K562 (cell line): ENCODE measurements at regions not wholly inside any gene's neighbourhood (a gene's known extent, or its start where the extent isn't known, plus 50 kb on each side); places are given as distances from the start of the nearest gene placed in this dataset.

ENCODE experiments used
- ATAC-seq: fragments of 200-7000 bp; cut with Tn5 transposase; 3 replicates; pipeline ENCODE4 v1.9.1; 2020; ENCODE audit warnings: moderate library complexity
- BruUV-seq: library from RNA; stranded (reverse); fragments of 400-500 nt; replicated peaks from 2 replicates; lab custom pipeline; 2021; lab: Mats Ljungman, UMichigan
- CTCF ChIA-PET: fragments of 300-600 bp; formaldehyde crosslinking; extraction: SDS; loops from one replicate; lab custom pipeline; 2021; ENCODE audit warnings: low intra/inter-chr PET ratio; lab: Yijun Ruan, JAX
- POLR2A ChIA-PET: fragments of 300-600, 350-650 bp; sonication (Branson Sonifier 250); formaldehyde crosslinking; extraction: SDS; loops from one replicate; lab custom pipeline; 2021; ENCODE audit warnings: antibody characterized with exemption, inconsistent platforms; lab: Yijun Ruan, JAX
- DNase-seq, 4 experiments: peaks; one replicate each; pipeline versions ENCODE4 v3.0.0 to v3.0.0-alpha.2; 2011 to 2018; ENCODE audit warnings: low spot score in 3 of 4, mixed read lengths in 3 of 4; ENCODE audit errors: extremely low read depth in 1 of 4
- FAIRE-seq: peaks from 2 replicates; lab custom pipeline; 2011; peaks lifted over from hg19 to GRCh38; lab: Jason Lieb, UNC
- H2AFZ ChIP-seq: 2 replicates; pipeline ENCODE4 v1.6.0; 2011; ENCODE audit warnings: low read depth, low read length, control low read depth, inconsistent platforms
- H3K27ac ChIP-seq: fragments of 200-600 bp; 3 replicates; pipeline ENCODE4 v1.8.0; 2011; ENCODE audit warnings: low read depth, mild to moderate bottlenecking, control low read depth, inconsistent platforms, low read length, moderate library complexity, mixed read lengths; ENCODE audit errors: extremely low read depth
- H3K27me3 ChIP-seq, 2 experiments: fragments of 300-600 bp in 1 of 2; 2 replicates in 1 of 2; 3 replicates in 1 of 2; pipeline versions ENCODE4 v1.6.0 to v1.8.0; 2011; ENCODE audit warnings: inconsistent platforms in 2 of 2, low read length in 2 of 2, mild to moderate bottlenecking in 1 of 2, mixed read lengths in 1 of 2, moderate library complexity in 1 of 2; ENCODE audit not compliant: control insufficient read depth in 2 of 2, insufficient read depth in 2 of 2
- H3K36me3 ChIP-seq: fragments of 300-600 bp; 3 replicates; pipeline ENCODE4 v1.8.0; 2011; ENCODE audit warnings: mild to moderate bottlenecking, low read length, inconsistent platforms; ENCODE audit not compliant: control insufficient read depth, insufficient read depth
- H3K4me1 ChIP-seq, 2 experiments: fragments of 200-600 bp in 1 of 2; replicated peaks in 1 of 2; 2 replicates in 1 of 2; 3 replicates in 1 of 2; pipeline versions ENCODE4 v1.5.1 to v1.8.0; 2011; ENCODE audit warnings: inconsistent platforms in 2 of 2, low read length in 2 of 2, mild to moderate bottlenecking in 1 of 2, mixed read lengths in 1 of 2, moderate library complexity in 1 of 2; ENCODE audit not compliant: control insufficient read depth in 2 of 2, insufficient read depth in 2 of 2
- H3K4me2 ChIP-seq: 2 replicates; pipeline ENCODE4 v1.6.1; 2011; ENCODE audit warnings: low read length, control low read depth, inconsistent platforms, mixed read lengths; ENCODE audit not compliant: insufficient read depth
- H3K4me3 ChIP-seq: fragments of 200-600 bp; sonication (generic), shearing (Covaris generic); 2 replicates; pipeline ENCODE4 v1.5.1; 2016; ENCODE audit warnings: control low read depth, inconsistent platforms
- H3K79me2 ChIP-seq: fragments of 200-600 bp; 3 replicates; pipeline ENCODE4 v1.8.0; 2011; ENCODE audit warnings: low read length, inconsistent platforms; ENCODE audit not compliant: control insufficient read depth, insufficient read depth
- H3K9ac ChIP-seq, 2 experiments: 2 replicates each; pipeline versions ENCODE4 v1.6.0 to v1.6.1; 2011; ENCODE audit warnings: low read depth in 2 of 2, low read length in 2 of 2, control low read depth in 1 of 2, inconsistent platforms in 1 of 2, mild to moderate bottlenecking in 1 of 2, mixed read lengths in 1 of 2; ENCODE audit not compliant: insufficient read depth in 1 of 2
- H3K9me1 ChIP-seq: one replicate; pipeline ENCODE4 v1.6.0; 2011; ENCODE audit warnings: inconsistent platforms, mild to moderate bottlenecking, low read length, moderate library complexity; ENCODE audit not compliant: control insufficient read depth, insufficient read depth
- H3K9me3 ChIP-seq: replicated peaks from 2 replicates; pipeline ENCODE4 v1.5.1; 2011; ENCODE audit warnings: low read depth, low read length, inconsistent platforms; ENCODE audit not compliant: control insufficient read depth, insufficient read depth
- H4K20me1 ChIP-seq: replicated peaks from 2 replicates; pipeline ENCODE4 v1.6.1; 2011; ENCODE audit warnings: low read length, inconsistent platforms, mixed read lengths; ENCODE audit not compliant: control insufficient read depth, insufficient read depth
- ARID3A ChIP-seq: IDR thresholded peaks from 2 replicates; pipeline ENCODE4 v1.6.1; 2012; ENCODE audit warnings: low read depth, low read length, improper control_type of control experiment, borderline replicate concordance
- CBX3 ChIP-seq, 2 experiments: IDR thresholded peaks; 1 replicate in 1 of 2; 2 replicates in 1 of 2; pipeline ENCODE4 v1.6.1; 2012; ENCODE audit warnings: inconsistent platforms in 2 of 2, low read length in 2 of 2, borderline replicate concordance in 1 of 2, control low read depth in 1 of 2
- CCAR2 ChIP-seq: fragments of 200-400 bp; formaldehyde crosslinking; IDR thresholded peaks from 2 replicates; pipeline ENCODE4 v1.6.1; 2017; ENCODE audit warnings: mild to moderate bottlenecking, low read depth, low read length
- ELF2 ChIP-seq: fragments of 250-450 bp; sonication (Bioruptor Pico); IDR thresholded peaks from 2 replicates; pipeline ENCODE4 v1.5.0; 2021; ENCODE audit warnings: mild to moderate bottlenecking
- KAT2B ChIP-seq: IDR thresholded peaks from one replicate; pipeline ENCODE4 v1.6.1; 2012; ENCODE audit warnings: low read depth, mild to moderate bottlenecking, control low read depth, inconsistent platforms, low read length, moderate library complexity
- RAD21 ChIP-seq, 2 experiments: fragments of 250-450 bp in 1 of 2; fragments of 450-650 bp in 1 of 2; sonication (Bioruptor Pico) in 1 of 2; formaldehyde crosslinking in 1 of 2; IDR thresholded peaks in 1 of 2; conservative IDR thresholded peaks in 1 of 2; 2 replicates each; pipeline versions ENCODE4 v1.4.0 to v1.8.0; 2020 to 2022; ENCODE audit warnings: mild to moderate bottlenecking in 2 of 2, moderate library complexity in 1 of 2
- SMARCC2 ChIP-seq: fragments of 450-650 bp; IDR thresholded peaks from 2 replicates; pipeline ENCODE4 v1.6.1; 2017; ENCODE audit warnings: antibody characterized with exemption, moderate library complexity, mild to moderate bottlenecking, low read depth
- ZNF592 ChIP-seq: fragments of 450-650 bp; IDR thresholded peaks from 2 replicates; pipeline ENCODE4 v1.6.1; 2017; ENCODE audit warnings: antibody characterized with exemption, mild to moderate bottlenecking
- in situ Hi-C: fragments of 300-500 bp; cut with MboI; formaldehyde crosslinking; loops from 4 replicates; pipeline ENCODE4 v1.15.0; 2018; ENCODE audit warnings: inconsistent platforms, mixed read lengths
- intact Hi-C: fragments of 100-400 bp; cut with micrococcal nuclease; formaldehyde crosslinking; loops from 2 replicates; pipeline ENCODE4 v1.14.2; 2022

DNA sequence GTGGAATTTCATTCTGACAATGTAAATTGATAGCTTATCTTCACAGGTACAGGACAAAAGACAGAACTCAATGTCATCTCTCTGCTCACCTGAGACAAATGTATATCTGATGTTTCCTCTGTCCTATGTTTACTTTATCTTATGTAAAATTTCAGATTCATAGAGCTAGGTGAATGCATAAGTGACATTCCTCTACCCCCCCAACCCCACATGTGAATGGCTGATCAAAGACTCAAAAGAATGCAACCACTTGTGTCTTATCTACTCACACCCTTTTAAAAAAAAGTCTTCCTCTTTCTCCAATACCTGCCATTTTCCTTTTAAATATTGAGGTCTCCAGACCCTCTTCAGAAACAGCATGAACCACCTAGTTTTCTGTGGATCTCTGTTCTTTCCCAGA, 736.6 kb upstream of the SEL1L start:
- Histone ChIP-seq H3K27ac (no peak overlapping the region), H3K27me3 (no peaks in the 10 kb centered on the region), H3K9me3 (no peaks in the 10 kb centered on the region), H4K20me1 (no peaks in the 10 kb centered on the region), H3K79me2 (no peaks in the 10 kb centered on the region), H3K9ac (no peak overlapping the region), H3K4me2 (no peak overlapping the region), H3K4me3 (no peak overlapping the region), H2AFZ (no peak overlapping the region), H3K9me1 (no peaks in the 10 kb centered on the region), H3K36me3 (no peaks in the 10 kb centered on the region), H3K4me1 (no peaks in the 10 kb centered on the region)
- DNase-seq (no peak), FAIRE-seq (no peak), ATAC-seq (no peak)
- TF ChIP-seq KAT2B (no peak), RAD21 (CRISPR knock-in tag; conservative IDR thresholded peaks at IDR 0.05 in 1 of 2, IDR thresholded peaks at IDR 0.05 in 1 of 2) (no peak), CCAR2 (no peak), ZNF592 (no peak), ELF2 (CRISPR knock-in tag) (no peak), CBX3 (IDR thresholded peaks at IDR 0.05; ENCODE audit: borderline replicate concordance in 1 of 2, low read length in 2 of 2) (no peak), ARID3A (no peak), SMARCC2 (no peak)
- CTCF ChIA-PET: no interaction called here
- no TSS peak for BruUV-seq
- POLR2A ChIA-PET: no interaction called here
- intact Hi-C loops (no loop called here), in situ Hi-C loops (no loop called here)
